GM12892 (cell line): ENCODE measurements at regions not wholly inside any gene's neighbourhood (a gene's known extent, or its start where the extent isn't known, plus 50 kb on each side); places are given as distances from the start of the nearest gene placed in this dataset.

Experiments used
- POLR2A ChIP-seq: IDR thresholded peaks from 2 replicates; pipeline ENCODE4 v1.6.1; 2011; ENCODE audit warnings: low read depth, low read length, control low read depth
- TAF1 ChIP-seq: IDR thresholded peaks from 2 replicates; pipeline ENCODE4 v1.6.1; 2011; ENCODE audit warnings: low read depth, mild to moderate bottlenecking, control low read depth, low read length, borderline replicate concordance

GRCh38 chr11:112511911-112512310, 251.3 kb upstream of the PLET1 start:
- TF ChIP-seq POLR2A (no peak), TAF1 (no peak)
